WTC11 (cell line): ENCODE measurements at regions not wholly inside any gene's neighbourhood (a gene's known extent, or its start where the extent isn't known, plus 50 kb on each side); places are given as distances from the start of the nearest gene placed in this dataset.
"Not testable (repeated sequence)": the region's sequence is repeated elsewhere in the genome, so short reads cannot be mapped to it uniquely, and the experiment has no call there.

ENCODE experiments used
- ATAC-seq: fragments of 200-7000 bp; cut with Tn5 transposase; 2 replicates; pipeline ENCODE4 v1.10.0; 2021; ENCODE audit warnings: mild to moderate bottlenecking, moderate library complexity
- CTCF ChIA-PET: fragments of 300-600 bp; sonication (Branson Sonifier 250); formaldehyde crosslinking; loops from one replicate; lab custom pipeline; 2021; ENCODE audit warnings: antibody characterized with exemption; lab: Charles Lee
- POLR2A ChIA-PET: fragments of 350-600 bp; sonication (Branson Sonifier 250); formaldehyde crosslinking; loops from one replicate; lab custom pipeline; 2021; ENCODE audit warnings: antibody characterized with exemption; lab: Charles Lee
- DNase-seq: peaks from one replicate; pipeline ENCODE4 v3.0.0; 2021; ENCODE audit warnings: low spot score
- H3K27ac Mint-ChIP-seq: 2 replicates; pipeline ENCODE4 v1.8.0; 2021; ENCODE audit warnings: mixed read lengths
- H3K27me3 Mint-ChIP-seq: 2 replicates; pipeline ENCODE4 v1.8.0; 2021; ENCODE audit warnings: low read depth, mild to moderate bottlenecking, moderate library complexity, mixed read lengths
- H3K36me3 Mint-ChIP-seq: 2 replicates; pipeline ENCODE4 v1.8.0; 2021; ENCODE audit warnings: mixed read lengths
- H3K4me1 Mint-ChIP-seq: 2 replicates; pipeline ENCODE4 v1.8.0; 2022; ENCODE audit warnings: mixed read lengths
- H3K4me3 Mint-ChIP-seq: 2 replicates; pipeline ENCODE4 v1.8.0; 2021; ENCODE audit warnings: mild to moderate bottlenecking, moderate library complexity, mixed read lengths
- H3K9me3 Mint-ChIP-seq: 2 replicates; pipeline ENCODE4 v1.8.0; 2021; ENCODE audit warnings: mixed read lengths
- GABPB1 ChIP-seq: sonication (generic); formaldehyde crosslinking; IDR thresholded peaks from 2 replicates; pipeline ENCODE4 v1.8.1; 2023; ENCODE audit warnings: mild to moderate bottlenecking, missing genetic modification reagents
- IRF2 ChIP-seq: sonication (generic); formaldehyde crosslinking; IDR thresholded peaks from 2 replicates; pipeline ENCODE4 v1.8.0; 2022; ENCODE audit warnings: low read depth, missing genetic modification reagents, borderline replicate concordance
- JUN ChIP-seq: sonication (generic); formaldehyde crosslinking; IDR thresholded peaks from 2 replicates; pipeline ENCODE4 v1.8.0; 2023; ENCODE audit warnings: mild to moderate bottlenecking, missing genetic modification reagents
- KAT7 ChIP-seq: sonication (generic); formaldehyde crosslinking; IDR thresholded peaks from 2 replicates; pipeline ENCODE4 v1.8.1; 2023; ENCODE audit warnings: missing genetic modification reagents, mild to moderate bottlenecking, borderline replicate concordance
- MXD4 ChIP-seq: fragments of 250-450 bp; sonication (Bioruptor Pico); IDR thresholded peaks from 2 replicates; pipeline ENCODE4 v1.8.0; 2021; ENCODE audit warnings: mild to moderate bottlenecking, moderate library complexity, borderline replicate concordance
- NFYB ChIP-seq: sonication (generic); formaldehyde crosslinking; conservative IDR thresholded peaks from 2 replicates; pipeline ENCODE4 v1.8.0; 2022; ENCODE audit warnings: low read depth, missing genetic modification reagents
- NR1H2 ChIP-seq: sonication (generic); formaldehyde crosslinking; IDR thresholded peaks from 2 replicates; pipeline ENCODE4 v1.9.0; 2021; ENCODE audit warnings: mild to moderate bottlenecking, moderate library complexity, missing genetic modification reagents
- PRRX2 ChIP-seq: fragments of 250-450 bp; sonication (Bioruptor Pico); IDR thresholded peaks from 2 replicates; pipeline ENCODE4 v1.8.0; 2021; ENCODE audit warnings: mild to moderate bottlenecking
- ZBTB21 ChIP-seq: sonication (generic); formaldehyde crosslinking; IDR thresholded peaks from 2 replicates; pipeline ENCODE4 v1.8.1; 2023; ENCODE audit warnings: mild to moderate bottlenecking, missing genetic modification reagents, borderline replicate concordance
- ZNF263 ChIP-seq: sonication (generic); formaldehyde crosslinking; IDR thresholded peaks from 2 replicates; pipeline ENCODE4 v1.8.1; 2022; ENCODE audit warnings: low read depth, mild to moderate bottlenecking, moderate library complexity, missing genetic modification reagents
- TF ChIP-seq, protein P1 (sequence below): sonication (generic); formaldehyde crosslinking; IDR thresholded peaks from 2 replicates; pipeline ENCODE4 v1.8.0; 2022; ENCODE audit warnings: mild to moderate bottlenecking, missing genetic modification reagents
- TF ChIP-seq, protein P2 (sequence below): sonication (generic); formaldehyde crosslinking; IDR thresholded peaks from 2 replicates; pipeline ENCODE4 v1.8.0; 2023; ENCODE audit warnings: missing genetic modification reagents, mild to moderate bottlenecking, borderline replicate concordance
- TF ChIP-seq, protein P3 (sequence below): fragments of 250-450 bp; sonication (Bioruptor Pico); IDR thresholded peaks from 2 replicates; pipeline ENCODE4 v1.9.0; 2021; ENCODE audit warnings: mild to moderate bottlenecking
- TF ChIP-seq, protein P4 (sequence below): sonication (generic); formaldehyde crosslinking; IDR thresholded peaks from 2 replicates; pipeline ENCODE4 v1.8.1; 2022; ENCODE audit warnings: missing genetic modification reagents, borderline replicate concordance
- TF ChIP-seq, protein P5 (sequence below): sonication (generic); formaldehyde crosslinking; IDR thresholded peaks from 2 replicates; pipeline ENCODE4 v1.8.0; 2023; ENCODE audit warnings: missing genetic modification reagents
- TF ChIP-seq, protein P6 (sequence below): sonication (generic); formaldehyde crosslinking; IDR thresholded peaks from 2 replicates; pipeline ENCODE4 v1.8.1; 2022; ENCODE audit warnings: mild to moderate bottlenecking, moderate library complexity, missing genetic modification reagents

DNA sequence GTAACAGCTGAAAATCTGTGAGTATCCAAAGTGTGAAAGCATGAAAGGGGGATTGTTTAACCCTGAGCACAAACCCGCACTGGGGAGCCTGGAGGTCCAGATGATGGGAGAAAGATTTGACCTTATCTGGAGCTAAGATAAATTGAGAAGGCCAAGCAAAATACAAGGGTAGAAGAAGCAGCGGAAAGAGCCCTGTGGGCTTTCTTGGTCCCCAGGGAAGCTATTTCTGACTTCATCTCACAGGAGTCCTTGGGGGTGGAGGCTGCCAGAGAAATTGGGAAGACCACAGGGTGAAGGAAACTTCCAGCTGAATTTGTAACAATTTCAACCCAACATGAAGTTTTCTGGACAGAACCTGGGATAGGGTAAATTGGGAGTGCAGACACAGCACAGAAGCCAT is 476.9 kb downstream of the MMUT start (continued):
- TF ChIP-seq, protein P1, sequence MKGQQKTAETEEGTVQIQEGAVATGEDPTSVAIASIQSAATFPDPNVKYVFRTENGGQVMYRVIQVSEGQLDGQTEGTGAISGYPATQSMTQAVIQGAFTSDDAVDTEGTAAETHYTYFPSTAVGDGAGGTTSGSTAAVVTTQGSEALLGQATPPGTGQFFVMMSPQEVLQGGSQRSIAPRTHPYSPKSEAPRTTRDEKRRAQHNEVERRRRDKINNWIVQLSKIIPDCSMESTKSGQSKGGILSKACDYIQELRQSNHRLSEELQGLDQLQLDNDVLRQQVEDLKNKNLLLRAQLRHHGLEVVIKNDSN (CRISPR knock-in tag), result no peak
- no peak for TF ChIP-seq KAT7

DNA sequence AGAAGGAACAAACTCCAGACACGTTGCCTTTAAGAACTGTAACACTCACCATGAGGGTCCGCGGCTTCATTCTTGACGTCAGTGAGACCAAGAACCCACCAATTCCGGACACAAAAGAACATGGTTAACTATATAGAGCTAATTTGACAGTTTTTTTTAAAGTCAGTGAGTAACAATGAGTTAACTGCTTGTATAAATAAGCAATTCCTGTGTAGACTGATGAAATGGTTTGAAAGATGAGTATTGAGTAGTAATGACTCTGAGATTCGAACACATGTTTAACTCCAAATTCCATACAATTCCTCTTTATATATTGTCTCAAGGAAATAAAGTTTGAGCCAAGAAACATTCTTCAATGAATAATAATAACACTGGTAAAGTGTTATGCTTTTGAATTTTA is 478.0 kb downstream of the MMUT start:
- Mint-ChIP-seq H3K36me3 (no peaks in the 10 kb centered on the region), H3K4me1 (no peaks in the 10 kb centered on the region), H3K27me3 (no peaks in the 10 kb centered on the region), H3K9me3 (peaks cover 29% of the 10 kb centered on the region), H3K4me3 (no peak overlapping the region), H3K27ac (no peak overlapping the region)
- ATAC-seq, result no peak
- TF ChIP-seq, protein P2, sequence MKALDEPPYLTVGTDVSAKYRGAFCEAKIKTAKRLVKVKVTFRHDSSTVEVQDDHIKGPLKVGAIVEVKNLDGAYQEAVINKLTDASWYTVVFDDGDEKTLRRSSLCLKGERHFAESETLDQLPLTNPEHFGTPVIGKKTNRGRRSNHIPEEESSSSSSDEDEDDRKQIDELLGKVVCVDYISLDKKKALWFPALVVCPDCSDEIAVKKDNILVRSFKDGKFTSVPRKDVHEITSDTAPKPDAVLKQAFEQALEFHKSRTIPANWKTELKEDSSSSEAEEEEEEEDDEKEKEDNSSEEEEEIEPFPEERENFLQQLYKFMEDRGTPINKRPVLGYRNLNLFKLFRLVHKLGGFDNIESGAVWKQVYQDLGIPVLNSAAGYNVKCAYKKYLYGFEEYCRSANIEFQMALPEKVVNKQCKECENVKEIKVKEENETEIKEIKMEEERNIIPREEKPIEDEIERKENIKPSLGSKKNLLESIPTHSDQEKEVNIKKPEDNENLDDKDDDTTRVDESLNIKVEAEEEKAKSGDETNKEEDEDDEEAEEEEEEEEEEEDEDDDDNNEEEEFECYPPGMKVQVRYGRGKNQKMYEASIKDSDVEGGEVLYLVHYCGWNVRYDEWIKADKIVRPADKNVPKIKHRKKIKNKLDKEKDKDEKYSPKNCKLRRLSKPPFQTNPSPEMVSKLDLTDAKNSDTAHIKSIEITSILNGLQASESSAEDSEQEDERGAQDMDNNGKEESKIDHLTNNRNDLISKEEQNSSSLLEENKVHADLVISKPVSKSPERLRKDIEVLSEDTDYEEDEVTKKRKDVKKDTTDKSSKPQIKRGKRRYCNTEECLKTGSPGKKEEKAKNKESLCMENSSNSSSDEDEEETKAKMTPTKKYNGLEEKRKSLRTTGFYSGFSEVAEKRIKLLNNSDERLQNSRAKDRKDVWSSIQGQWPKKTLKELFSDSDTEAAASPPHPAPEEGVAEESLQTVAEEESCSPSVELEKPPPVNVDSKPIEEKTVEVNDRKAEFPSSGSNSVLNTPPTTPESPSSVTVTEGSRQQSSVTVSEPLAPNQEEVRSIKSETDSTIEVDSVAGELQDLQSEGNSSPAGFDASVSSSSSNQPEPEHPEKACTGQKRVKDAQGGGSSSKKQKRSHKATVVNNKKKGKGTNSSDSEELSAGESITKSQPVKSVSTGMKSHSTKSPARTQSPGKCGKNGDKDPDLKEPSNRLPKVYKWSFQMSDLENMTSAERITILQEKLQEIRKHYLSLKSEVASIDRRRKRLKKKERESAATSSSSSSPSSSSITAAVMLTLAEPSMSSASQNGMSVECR, result no peak
- TF ChIP-seq, protein P3, sequence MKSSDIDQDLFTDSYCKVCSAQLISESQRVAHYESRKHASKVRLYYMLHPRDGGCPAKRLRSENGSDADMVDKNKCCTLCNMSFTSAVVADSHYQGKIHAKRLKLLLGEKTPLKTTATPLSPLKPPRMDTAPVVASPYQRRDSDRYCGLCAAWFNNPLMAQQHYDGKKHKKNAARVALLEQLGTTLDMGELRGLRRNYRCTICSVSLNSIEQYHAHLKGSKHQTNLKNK (CRISPR knock-in tag), result no peak
- TF ChIP-seq ZBTB21 (CRISPR knock-in tag) (no peak), NR1H2 (CRISPR knock-in tag) (no peak), MXD4 (CRISPR knock-in tag) (no peak), ZNF263 (CRISPR knock-in tag) (no peak), PRRX2 (no peak), JUN (CRISPR knock-in tag) (no peak), NFYB (CRISPR knock-in tag) (no peak), GABPB1 (CRISPR knock-in tag) (no peak), IRF2 (CRISPR knock-in tag) (no peak)
- TF ChIP-seq, protein P4, sequence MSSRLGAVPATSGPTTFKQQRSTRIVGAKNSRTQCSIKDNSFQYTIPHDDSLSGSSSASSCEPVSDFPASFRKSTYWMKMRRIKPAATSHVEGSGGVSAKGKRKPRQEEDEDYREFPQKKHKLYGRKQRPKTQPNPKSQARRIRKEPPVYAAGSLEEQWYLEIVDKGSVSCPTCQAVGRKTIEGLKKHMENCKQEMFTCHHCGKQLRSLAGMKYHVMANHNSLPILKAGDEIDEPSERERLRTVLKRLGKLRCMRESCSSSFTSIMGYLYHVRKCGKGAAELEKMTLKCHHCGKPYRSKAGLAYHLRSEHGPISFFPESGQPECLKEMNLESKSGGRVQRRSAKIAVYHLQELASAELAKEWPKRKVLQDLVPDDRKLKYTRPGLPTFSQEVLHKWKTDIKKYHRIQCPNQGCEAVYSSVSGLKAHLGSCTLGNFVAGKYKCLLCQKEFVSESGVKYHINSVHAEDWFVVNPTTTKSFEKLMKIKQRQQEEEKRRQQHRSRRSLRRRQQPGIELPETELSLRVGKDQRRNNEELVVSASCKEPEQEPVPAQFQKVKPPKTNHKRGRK (CRISPR knock-in tag), result no peak
- TF ChIP-seq, protein P5, sequence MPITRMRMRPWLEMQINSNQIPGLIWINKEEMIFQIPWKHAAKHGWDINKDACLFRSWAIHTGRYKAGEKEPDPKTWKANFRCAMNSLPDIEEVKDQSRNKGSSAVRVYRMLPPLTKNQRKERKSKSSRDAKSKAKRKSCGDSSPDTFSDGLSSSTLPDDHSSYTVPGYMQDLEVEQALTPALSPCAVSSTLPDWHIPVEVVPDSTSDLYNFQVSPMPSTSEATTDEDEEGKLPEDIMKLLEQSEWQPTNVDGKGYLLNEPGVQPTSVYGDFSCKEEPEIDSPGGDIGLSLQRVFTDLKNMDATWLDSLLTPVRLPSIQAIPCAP (CRISPR knock-in tag), result no peak
- TF ChIP-seq, protein P6, sequence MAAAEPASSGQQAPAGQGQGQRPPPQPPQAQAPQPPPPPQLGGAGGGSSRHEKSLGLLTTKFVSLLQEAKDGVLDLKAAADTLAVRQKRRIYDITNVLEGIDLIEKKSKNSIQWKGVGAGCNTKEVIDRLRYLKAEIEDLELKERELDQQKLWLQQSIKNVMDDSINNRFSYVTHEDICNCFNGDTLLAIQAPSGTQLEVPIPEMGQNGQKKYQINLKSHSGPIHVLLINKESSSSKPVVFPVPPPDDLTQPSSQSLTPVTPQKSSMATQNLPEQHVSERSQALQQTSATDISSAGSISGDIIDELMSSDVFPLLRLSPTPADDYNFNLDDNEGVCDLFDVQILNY (CRISPR knock-in tag), result no peak
- no peak for DNase-seq
- ChIA-PET POLR2A (no interaction called here), CTCF (no interaction called here)

DNA sequence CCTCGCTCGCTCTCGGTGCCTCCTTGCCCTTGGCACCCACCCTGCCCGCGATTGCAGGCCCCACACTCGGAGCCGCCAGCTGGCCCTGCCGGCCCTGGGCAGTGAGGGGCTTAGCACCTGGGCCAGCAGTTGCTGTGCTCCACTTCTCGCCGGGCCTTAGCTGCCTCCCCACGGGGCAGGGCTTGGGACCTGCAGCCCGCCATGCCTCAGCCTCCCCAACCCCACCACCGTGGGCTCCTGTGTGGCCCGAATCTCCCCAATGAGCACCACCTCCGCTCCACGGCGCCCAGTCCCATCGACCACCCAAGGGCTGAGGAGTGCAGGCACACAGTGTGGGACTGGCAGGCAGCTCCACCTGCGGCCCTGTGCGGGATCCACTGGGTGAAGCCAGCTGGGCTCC is 479.1 kb downstream of the MMUT start:
- CTCF ChIA-PET, POLR2A ChIA-PET, H3K36me3 Mint-ChIP-seq: not testable (repeated sequence)

More for the DNA sequence above, 479.1 kb downstream of the MMUT start:
- H3K4me3 Mint-ChIP-seq, DNase-seq, H3K4me1 Mint-ChIP-seq, ATAC-seq, H3K27me3 Mint-ChIP-seq, H3K27ac Mint-ChIP-seq: not testable (repeated sequence)
- H3K9me3 Mint-ChIP-seq, result peaks cover 29% of the 10 kb centered on the region
